NOMO-1 treated with DMSO at 0.1 percent for 48 hours (cell line): ENCODE measurements at regions not wholly inside any gene's neighbourhood (a gene's known extent, or its start where the extent isn't known, plus 50 kb on each side); places are given as distances from the start of the nearest gene placed in this dataset.
"Not testable (repeated sequence)": the region's sequence is repeated elsewhere in the genome, so short reads cannot be mapped to it uniquely, and the experiment has no call there.

Experiments
- DNase-seq: peaks from one replicate; lab custom pipeline; 2025; ENCODE audit not compliant: unreplicated experiment; lab: John Stamatoyannopoulos, UW

DNA sequence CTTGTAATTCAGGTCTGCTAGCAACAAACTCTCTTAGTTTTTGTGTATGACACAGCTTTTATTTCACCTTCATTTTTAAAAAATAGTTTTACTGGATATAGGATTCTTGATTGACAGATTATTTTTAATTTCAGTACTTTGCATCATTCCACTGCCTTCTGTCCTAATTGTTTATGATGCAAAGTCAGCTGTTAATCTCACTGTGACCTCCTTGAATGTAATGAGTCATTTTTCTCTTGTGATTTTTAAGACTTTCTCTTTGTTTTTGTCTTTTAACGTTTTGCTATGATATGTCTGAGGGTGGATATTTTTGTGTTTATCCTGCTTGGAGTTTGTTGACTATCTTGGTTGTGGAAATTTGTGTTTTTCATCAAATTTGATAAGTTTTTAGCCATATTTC, 126.3 kb upstream of the FBXO33 start:
- no peak for DNase-seq

- no peak for DNase-seq
Measured at GRCh38 chr14:39555749-39556148, 123.5 kb upstream of the FBXO33 start.

- DNase-seq = no peak
Measured at GRCh38 chr14:39554576-39554975, 122.3 kb upstream of the FBXO33 start.

GRCh38 chr14:39548358-39548757, 116.1 kb upstream of the FBXO33 start:
- DNase-seq = no peak

GRCh38 chr14:39547845-39548244, 115.6 kb upstream of the FBXO33 start:
- DNase-seq = no peak

DNA sequence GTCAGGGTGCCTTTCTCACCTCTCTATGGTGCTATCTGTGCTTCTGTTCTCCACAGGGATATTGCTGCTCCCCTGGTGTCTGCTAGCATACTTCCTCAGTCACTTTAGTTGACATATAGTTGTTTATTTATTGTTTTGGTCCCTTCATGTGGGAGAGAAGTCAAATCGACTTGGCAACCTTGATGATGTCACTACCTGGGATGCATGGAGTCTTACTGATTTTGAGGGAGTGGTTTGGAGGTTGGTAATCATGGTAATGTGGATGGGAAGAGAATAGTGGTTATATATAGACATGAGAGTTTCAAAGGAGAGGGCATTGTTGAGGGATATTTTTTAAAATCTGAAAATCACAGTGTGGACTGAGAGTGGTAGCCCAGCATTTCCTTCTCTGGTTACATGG, 73.6 kb upstream of the FBXO33 start:
- DNase-seq = no peak

- no peak for DNase-seq
Measured at GRCh38 chr14:39500253-39500652, 68.0 kb upstream of the FBXO33 start.

DNA sequence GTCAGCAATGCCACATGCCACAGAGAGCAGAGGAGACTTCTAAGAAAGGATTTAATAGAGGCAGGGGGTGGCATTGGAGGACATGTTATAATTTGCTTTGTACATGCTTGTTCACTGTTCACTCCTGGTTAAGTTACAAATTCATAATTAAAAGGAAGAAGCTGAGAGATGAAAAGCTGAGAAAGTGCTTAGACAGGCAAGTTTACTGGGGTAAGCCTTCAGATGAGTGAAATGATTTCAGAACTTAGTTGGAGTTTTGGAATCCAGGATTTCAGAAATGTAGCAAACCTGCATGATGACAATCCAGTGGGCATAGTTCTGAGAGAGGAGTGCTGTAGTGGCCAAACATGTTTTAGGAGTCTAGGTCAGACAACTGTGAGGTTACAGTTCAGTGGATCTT, 67.3 kb upstream of the FBXO33 start:
- DNase-seq = no peak

DNA sequence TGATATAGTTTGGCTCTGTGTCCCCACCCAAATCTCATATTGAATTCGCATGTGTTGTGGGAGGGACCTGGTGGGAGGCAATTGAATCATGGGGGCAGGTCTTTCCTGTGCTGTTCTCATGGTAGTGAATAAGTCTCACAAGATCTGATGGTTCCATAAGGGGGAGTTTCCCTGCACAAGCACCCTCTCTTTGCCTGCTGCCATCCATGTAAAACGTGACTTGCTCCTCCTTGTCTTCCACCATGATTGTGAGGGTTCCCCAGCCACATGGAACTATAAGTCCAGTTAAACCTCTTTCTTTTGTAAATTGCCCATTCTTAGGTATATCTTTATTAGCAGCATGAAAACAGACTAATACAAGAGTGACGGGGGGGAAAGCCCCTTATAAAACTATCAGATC, 65.4 kb upstream of the FBXO33 start:
- DNase-seq = not testable (repeated sequence)

DNA sequence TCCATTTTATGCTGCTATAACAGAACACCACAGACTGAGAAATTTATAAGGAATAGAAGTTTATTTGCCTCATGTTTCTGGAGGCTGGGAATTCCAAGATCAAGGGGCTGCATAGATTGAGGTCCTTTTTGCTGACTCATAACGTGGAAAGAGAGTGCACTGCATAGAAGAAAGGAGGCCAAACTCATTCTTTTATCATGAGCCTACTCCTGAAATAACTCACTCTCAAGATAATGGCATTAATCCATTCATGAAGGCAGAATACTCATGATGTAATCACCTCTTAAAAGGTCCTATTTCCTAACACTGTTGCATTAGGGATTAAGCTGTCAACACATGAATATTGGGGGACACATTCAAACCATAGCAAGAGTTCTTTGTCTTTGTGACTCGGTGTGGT, 60.0 kb upstream of the FBXO33 start:
- DNase-seq = no peak

DNA sequence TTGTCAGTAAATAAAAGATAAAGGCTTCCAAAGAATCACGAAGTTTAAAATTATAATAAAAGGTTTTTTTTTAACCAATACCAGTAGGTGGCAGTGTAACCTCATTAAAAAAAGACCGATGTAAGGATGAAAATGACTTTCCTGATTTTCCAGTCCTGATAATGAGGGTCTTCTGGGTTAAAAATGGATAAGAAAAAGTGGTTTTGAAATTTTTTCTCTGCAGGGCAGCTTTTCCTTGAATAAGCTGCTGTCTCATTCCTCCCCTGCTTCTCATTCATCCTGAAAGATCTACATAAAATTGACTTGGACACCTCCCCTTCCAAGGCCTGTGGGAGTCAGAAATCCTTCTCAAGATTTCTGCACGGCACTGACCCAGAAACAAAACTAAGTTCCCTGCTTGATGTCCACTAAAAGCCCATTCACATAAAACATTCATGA, 58.9 kb upstream of the FBXO33 start:
- DNase-seq = no peak

DNA sequence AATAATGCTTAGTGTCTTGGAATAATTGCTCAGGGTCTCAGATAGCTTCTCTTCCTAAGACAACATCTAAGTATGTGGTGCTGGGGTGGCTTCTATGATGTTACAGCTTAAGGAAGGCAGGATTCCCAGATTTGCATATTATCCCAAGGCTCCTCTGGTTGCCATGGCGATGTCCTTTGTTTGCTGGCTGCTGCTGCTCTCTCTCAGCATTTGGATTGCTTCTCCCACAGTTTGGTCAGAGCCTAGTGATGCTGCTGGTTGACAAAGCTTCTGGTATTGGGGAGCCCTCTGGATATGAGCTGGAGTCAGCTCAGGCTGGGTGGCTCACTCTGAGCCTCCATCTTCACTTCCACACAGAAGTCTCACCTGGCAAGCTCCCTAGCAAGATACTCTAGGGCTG, 56.4 kb upstream of the FBXO33 start:
- DNase-seq = no peak

GRCh38 chr14:39483682-39484081, 51.4 kb upstream of the FBXO33 start:
- DNase-seq = no peak
